Osteoblast (primary cell): ENCODE measurements at regions not wholly inside any gene's neighbourhood (a gene's known extent, or its start where the extent isn't known, plus 50 kb on each side); places are given as distances from the start of the nearest gene placed in this dataset.

ENCODE experiments used
- DNase-seq: peaks from one replicate; pipeline ENCODE4 v3.0.0; 2011; ENCODE audit warnings: low spot score, mixed read lengths; ENCODE audit not compliant: insufficient read length; ENCODE audit errors: missing footprints
- H2AFZ ChIP-seq: 2 replicates; pipeline ENCODE4 v1.6.0; 2011; ENCODE audit warnings: mild to moderate bottlenecking, low read length
- H3K27ac ChIP-seq: 2 replicates; pipeline ENCODE4 v1.5.1; 2011; ENCODE audit warnings: mild to moderate bottlenecking, low read depth, low read length, moderate library complexity
- H3K27me3 ChIP-seq: 2 replicates; pipeline ENCODE4 v1.6.0; 2012; ENCODE audit warnings: mild to moderate bottlenecking, control low read depth, inconsistent platforms, low read length, moderate library complexity; ENCODE audit not compliant: insufficient read depth
- H3K36me3 ChIP-seq: 2 replicates; pipeline ENCODE4 v1.5.1; 2011; ENCODE audit warnings: mild to moderate bottlenecking, low read length, control low read depth, moderate library complexity; ENCODE audit not compliant: insufficient read depth
- H3K4me1 ChIP-seq: 2 replicates; pipeline ENCODE4 v1.5.1; 2011; ENCODE audit warnings: mild to moderate bottlenecking, low read length, control low read depth, moderate library complexity; ENCODE audit not compliant: insufficient read depth
- H3K4me2 ChIP-seq: 2 replicates; pipeline ENCODE4 v1.6.0; 2011; ENCODE audit warnings: mild to moderate bottlenecking, low read length; ENCODE audit not compliant: insufficient read depth
- H3K4me3 ChIP-seq: fragments of 200-600 bp; sonication (generic); 3 replicates; pipeline ENCODE4 v1.5.1; 2012; ENCODE audit warnings: mild to moderate bottlenecking, low read length, inconsistent platforms; ENCODE audit not compliant: insufficient read depth
- H3K79me2 ChIP-seq: 2 replicates; pipeline ENCODE4 v1.6.0; 2012; ENCODE audit warnings: mild to moderate bottlenecking, low read length, control low read depth, inconsistent platforms; ENCODE audit not compliant: insufficient read depth
- H3K9me3 ChIP-seq: 2 replicates; pipeline ENCODE4 v1.5.1; 2011; ENCODE audit warnings: low read depth, low read length, control low read depth
- H4K20me1 ChIP-seq: 2 replicates; pipeline ENCODE4 v1.6.0; 2012; ENCODE audit warnings: mild to moderate bottlenecking, low read length, control low read depth; ENCODE audit not compliant: insufficient read depth
- CTCF ChIP-seq: IDR thresholded peaks from 2 replicates; pipeline ENCODE4 v1.5.1; 2011; ENCODE audit warnings: mild to moderate bottlenecking, low read depth, low read length, moderate library complexity; ENCODE audit errors: extremely low read depth

DNA sequence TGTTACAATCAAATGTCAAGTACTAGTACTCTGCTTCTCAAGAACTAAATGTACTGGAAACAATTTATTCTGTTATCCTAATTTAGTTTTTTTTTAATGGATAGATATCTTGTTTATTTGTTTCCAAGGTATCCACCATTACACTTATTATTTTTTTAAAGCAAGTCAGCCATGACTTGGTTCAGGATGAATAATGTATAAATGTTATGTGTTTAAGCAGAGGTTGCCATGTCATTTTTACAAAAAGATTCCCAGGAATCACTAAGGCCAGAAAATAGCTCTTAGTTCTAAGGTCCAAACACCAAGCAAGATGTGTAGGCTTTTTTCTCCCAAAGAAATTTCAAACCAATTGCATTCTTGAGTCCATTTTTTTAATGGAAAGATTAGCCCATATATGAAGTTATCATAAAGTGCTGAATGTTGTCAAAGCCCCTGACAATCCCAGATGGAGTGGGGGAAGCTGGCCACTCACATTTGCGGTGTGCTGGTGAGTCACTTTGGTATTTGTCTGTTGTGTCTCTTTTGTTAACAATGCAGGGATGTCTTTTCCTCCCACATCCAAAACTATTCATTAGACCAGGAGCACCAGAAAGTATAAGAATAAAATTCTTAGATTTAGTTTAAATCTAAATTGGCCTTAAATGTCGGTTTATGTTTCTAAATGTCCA, 158.9 kb downstream of the COL6A3 start:
- TF ChIP-seq CTCF = no peak
- H3K27me3 ChIP-seq = no peaks in the 10 kb centered on the region
- peak; percentile 48 for DNase-seq
- peak overlapping the region; percentile 1 for H3K4me2 ChIP-seq
- no peaks in the 10 kb centered on the region for H3K79me2 ChIP-seq
- H3K4me1 ChIP-seq = peaks cover 65% of the 10 kb centered on the region
- no peaks in the 10 kb centered on the region for H3K36me3 ChIP-seq
- H3K27ac ChIP-seq = peak overlapping the region; percentile 88
- no peak overlapping the region for H2AFZ ChIP-seq
- H3K4me3 ChIP-seq = no peak overlapping the region
- H4K20me1 ChIP-seq = no peaks in the 10 kb centered on the region
- H3K9me3 ChIP-seq = no peaks in the 10 kb centered on the region

DNA sequence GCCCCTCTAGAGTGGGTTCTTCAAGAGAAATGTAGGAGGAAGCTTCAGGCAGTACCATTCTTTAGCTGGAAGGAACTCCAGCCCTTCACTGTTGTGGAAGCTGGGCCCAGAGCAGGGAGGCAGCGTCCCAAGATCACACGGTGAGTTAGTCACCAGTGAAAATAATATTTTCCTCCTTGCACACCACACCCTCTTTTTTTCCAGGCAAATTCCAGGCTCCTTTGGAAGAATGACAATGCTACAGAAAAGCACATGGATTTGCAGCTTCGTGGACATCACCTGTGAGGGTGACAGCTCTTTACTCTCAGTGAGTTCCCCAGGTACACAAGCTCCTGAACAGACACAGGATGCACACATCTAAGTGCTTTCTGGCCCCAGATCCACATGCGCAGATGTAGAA, 157.1 kb downstream of the COL6A3 start:
- TF ChIP-seq CTCF = no peak
- Histone ChIP-seq H2AFZ (peak overlapping the region; percentile 40), H3K4me2 (no peak overlapping the region)

DNA sequence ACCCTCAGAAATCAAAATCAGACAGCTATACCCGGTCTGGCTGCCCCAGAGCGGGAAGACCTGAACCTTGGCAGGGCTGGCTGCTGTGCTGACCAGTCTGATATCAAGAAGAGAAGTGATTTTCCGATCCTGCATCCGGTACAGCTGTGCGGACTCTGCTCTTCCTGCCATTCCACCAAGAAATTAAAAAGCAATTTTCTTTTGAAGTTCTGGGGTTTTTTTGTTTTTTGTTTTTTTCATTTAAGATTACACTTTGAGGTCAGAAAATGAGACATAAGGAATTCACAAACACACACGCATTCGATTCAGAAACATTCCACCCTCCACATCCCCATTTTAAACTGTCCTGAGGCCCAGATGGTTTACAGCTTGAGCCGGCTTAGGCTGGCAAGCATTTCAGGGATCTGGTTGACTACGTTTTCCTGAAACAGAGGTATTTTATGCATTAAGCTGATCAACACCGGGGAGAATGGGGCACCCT, 156.5 kb downstream of the COL6A3 start:
- Histone ChIP-seq H3K27ac (peak overlapping the region; percentile 88), H4K20me1 (no peaks in the 10 kb centered on the region), H3K79me2 (no peaks in the 10 kb centered on the region), H3K4me3 (no peak overlapping the region), H3K27me3 (no peaks in the 10 kb centered on the region), H3K9me3 (no peaks in the 10 kb centered on the region), H3K4me1 (peaks cover 74% of the 10 kb centered on the region), H3K4me2 (no peak overlapping the region), H2AFZ (peak overlapping the region; percentile 42), H3K36me3 (no peaks in the 10 kb centered on the region)
- DNase-seq = no peak
- no peak for TF ChIP-seq CTCF

More for the DNA sequence above, 157.1 kb downstream of the COL6A3 start:
- Histone ChIP-seq H3K79me2 (no peaks in the 10 kb centered on the region), H3K4me1 (peaks cover 70% of the 10 kb centered on the region), H4K20me1 (no peaks in the 10 kb centered on the region), H3K4me3 (no peak overlapping the region), H3K27me3 (no peaks in the 10 kb centered on the region), H3K27ac (peak overlapping the region; percentile 88), H3K9me3 (no peaks in the 10 kb centered on the region), H3K36me3 (no peaks in the 10 kb centered on the region)
- DNase-seq = no peak

DNA sequence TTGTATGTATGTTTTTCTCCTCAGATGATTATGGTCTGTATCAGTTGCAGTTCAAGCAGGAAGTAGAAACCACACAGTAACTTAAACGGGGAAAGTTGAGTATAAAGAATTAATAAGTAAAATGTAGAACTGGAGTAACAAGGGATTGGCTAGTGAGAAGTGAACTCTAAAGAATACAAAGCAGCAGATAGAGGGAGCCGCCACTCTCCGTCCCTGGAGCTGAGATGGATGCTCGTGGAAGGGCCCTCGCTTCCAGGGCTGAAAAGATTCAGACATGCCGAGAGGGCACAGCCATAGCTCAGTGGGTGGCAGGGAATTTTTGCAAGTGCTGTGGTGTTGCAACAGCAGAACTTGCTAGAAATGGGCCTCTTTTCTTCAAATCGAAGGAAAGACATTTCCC, 155.8 kb downstream of the COL6A3 start:
- H3K4me3 ChIP-seq = no peak overlapping the region
- H2AFZ ChIP-seq = no peak overlapping the region
- H3K9me3 ChIP-seq = no peaks in the 10 kb centered on the region
- H3K4me2 ChIP-seq = no peak overlapping the region
- no peaks in the 10 kb centered on the region for H3K36me3 ChIP-seq
- no peaks in the 10 kb centered on the region for H3K79me2 ChIP-seq
- no peaks in the 10 kb centered on the region for H3K27me3 ChIP-seq
- H3K27ac ChIP-seq = peak overlapping the region; percentile 88
- DNase-seq = no peak
- TF ChIP-seq CTCF = no peak
- no peaks in the 10 kb centered on the region for H4K20me1 ChIP-seq
- peaks cover 79% of the 10 kb centered on the region for H3K4me1 ChIP-seq
